D341Med (cell line): ENCODE measurements at regions not wholly inside any gene's neighbourhood (a gene's known extent, or its start where the extent isn't known, plus 50 kb on each side); places are given as distances from the start of the nearest gene placed in this dataset.
"Not testable (repeated sequence)": the region's sequence is repeated elsewhere in the genome, so short reads cannot be mapped to it uniquely, and the experiment has no call there.

Experiments
- DNase-seq: peaks from one replicate; pipeline ENCODE4 v3.0.0; 2012; ENCODE audit warnings: low spot score

- no peak for DNase-seq
These were observed 891.4 kb upstream of the C9orf72 start for GRCh38 chr9:28464481-28465216.

GRCh38 chr9:28471261-28471660, 898.0 kb upstream of the C9orf72 start:
- no peak for DNase-seq

- DNase-seq, result no peak
These were observed 914.3 kb upstream of the C9orf72 start for GRCh38 chr9:28487561-28487960.

GRCh38 chr9:28491121-28491520, 917.8 kb upstream of the C9orf72 start:
- no peak for DNase-seq

GRCh38 chr9:28498168-28498567, 924.9 kb upstream of the C9orf72 start:
- not testable (repeated sequence) for DNase-seq

GRCh38 chr9:28502189-28502588, 928.9 kb upstream of the C9orf72 start:
- no peak for DNase-seq

- no peak for DNase-seq
These were observed 929.5 kb upstream of the C9orf72 start for GRCh38 chr9:28502741-28503140.

- DNase-seq, result no peak
These were observed 930.3 kb upstream of the C9orf72 start for GRCh38 chr9:28503573-28503972.

GRCh38 chr9:28518439-28518838, 945.2 kb upstream of the C9orf72 start:
- no peak for DNase-seq

GRCh38 chr9:28524309-28524708, 951.0 kb upstream of the C9orf72 start:
- DNase-seq, result not testable (repeated sequence)

GRCh38 chr9:28528049-28528448, 954.8 kb upstream of the C9orf72 start:
- DNase-seq, result no peak

- DNase-seq, result no peak
These were observed 964.9 kb upstream of the C9orf72 start for GRCh38 chr9:28538132-28538531.

- DNase-seq, result no peak
These were observed 966.3 kb upstream of the C9orf72 start for GRCh38 chr9:28539434-28540070.

- DNase-seq, result no peak
These were observed 969.6 kb upstream of the C9orf72 start for GRCh38 chr9:28542928-28543327.

GRCh38 chr9:28547527-28547926, 974.2 kb upstream of the C9orf72 start:
- DNase-seq, result no peak

- DNase-seq, result no peak
These were observed 990.1 kb upstream of the C9orf72 start for GRCh38 chr9:28563291-28563934.

GRCh38 chr9:28583832-28584231, 1010.6 kb upstream of the C9orf72 start:
- no peak for DNase-seq

- no peak for DNase-seq
These were observed 1011.3 kb upstream of the C9orf72 start for GRCh38 chr9:28584542-28584941.

- DNase-seq, result no peak
These were observed 1013.8 kb upstream of the C9orf72 start for GRCh38 chr9:28587052-28587451.

- peak; percentile 24 for DNase-seq
These were observed 1025.1 kb upstream of the C9orf72 start for GRCh38 chr9:28598408-28598807.

GRCh38 chr9:28600226-28600625, 1026.9 kb upstream of the C9orf72 start:
- no peak for DNase-seq

- no peak for DNase-seq
These were observed 1034.6 kb upstream of the C9orf72 start for GRCh38 chr9:28607843-28608242.

GRCh38 chr9:28610339-28610738, 1037.1 kb upstream of the C9orf72 start:
- DNase-seq, result no peak
